NB4 (cell line): ENCODE measurements at regions not wholly inside any gene's neighbourhood (a gene's known extent, or its start where the extent isn't known, plus 50 kb on each side); places are given as distances from the start of the nearest gene placed in this dataset.

ENCODE experiments used
- DNase-seq: peaks from one replicate; pipeline ENCODE4 v3.0.0; 2010; ENCODE audit warnings: low read depth
- H3K4me3 ChIP-seq: one replicate; pipeline ENCODE4 v1.5.1; 2011; ENCODE audit warnings: mild to moderate bottlenecking, low read depth, low read length, moderate library complexity
- CTCF ChIP-seq: IDR thresholded peaks from one replicate; pipeline ENCODE4 v1.5.1; 2012; ENCODE audit warnings: low read depth, low read length
- MAX ChIP-seq: IDR thresholded peaks from 2 replicates; pipeline ENCODE4 v1.6.1; 2011; ENCODE audit warnings: low read depth, low read length
- MYC ChIP-seq: IDR thresholded peaks from 2 replicates; pipeline ENCODE4 v1.6.1; 2011; ENCODE audit warnings: low read depth, low read length
- POLR2A ChIP-seq: IDR thresholded peaks from 2 replicates; pipeline ENCODE4 v1.6.1; 2011; ENCODE audit warnings: mild to moderate bottlenecking; ENCODE audit not compliant: insufficient read length; ENCODE audit errors: extremely low read depth

GRCh38 chr6:137320271-137320670 lies 101.1 kb upstream of the IFNGR1 start:
- no peak overlapping the region for H3K4me3 ChIP-seq
- TF ChIP-seq MAX (no peak), MYC (no peak), POLR2A (no peak), CTCF (no peak)
- DNase-seq: no peak

- peak; percentile 32 for DNase-seq
- no peak overlapping the region for H3K4me3 ChIP-seq
- TF ChIP-seq POLR2A (no peak), MAX (no peak), CTCF (no peak), MYC (no peak)
These were observed 97.4 kb upstream of the IFNGR1 start for GRCh38 chr6:137316626-137317025.

- TF ChIP-seq CTCF (no peak), POLR2A (no peak), MYC (no peak), MAX (no peak)
- H3K4me3 ChIP-seq: no peak overlapping the region
- peak; percentile 70 for DNase-seq
These were observed 95.9 kb upstream of the IFNGR1 start for GRCh38 chr6:137315081-137315480.

GRCh38 chr6:137313928-137314855 lies 95.0 kb upstream of the IFNGR1 start:
- TF ChIP-seq POLR2A: no peak
- TF ChIP-seq CTCF: peak; percentile 71
- H3K4me3 ChIP-seq: no peak overlapping the region
- peak; percentile 87 for DNase-seq

- no peak for DNase-seq
- no peak for TF ChIP-seq MAX
- no peak for TF ChIP-seq CTCF
- no peak for TF ChIP-seq POLR2A
- TF ChIP-seq MYC: no peak
- no peak overlapping the region for H3K4me3 ChIP-seq
These were observed 94.0 kb upstream of the IFNGR1 start for GRCh38 chr6:137313211-137313610.
